Esophagus muscularis mucosa (tissue), 4 donors: ENCODE measurements at regions not wholly inside any gene's neighbourhood (a gene's known extent, or its start where the extent isn't known, plus 50 kb on each side); places are given as distances from the start of the nearest gene placed in this dataset.

ENCODE experiments used
- EP300 ChIP-seq: sonication (generic); formaldehyde crosslinking; IDR thresholded peaks from one replicate; pipeline ENCODE4 v1.6.1; 2017; ENCODE audit warnings: antibody characterized with exemption
- POLR2A ChIP-seq: fragments of 450-650 bp; IDR thresholded peaks from one replicate; pipeline ENCODE4 v1.6.1; 2017; ENCODE audit warnings: antibody characterized with exemption, moderate library complexity, mild to moderate bottlenecking, low read depth
- TF ChIP-seq, protein P1 (sequence below), 3 experiments: fragments of 200-600 bp in 2 of 3; fragments of 450-650 bp in 1 of 3; sonication (generic) in 2 of 3; IDR thresholded peaks; one replicate each; pipeline ENCODE4 v1.5.1; 2017 to 2019; ENCODE audit warnings: antibody characterized with exemption in 3 of 3, mild to moderate bottlenecking in 2 of 3, moderate library complexity in 1 of 3

DNA sequence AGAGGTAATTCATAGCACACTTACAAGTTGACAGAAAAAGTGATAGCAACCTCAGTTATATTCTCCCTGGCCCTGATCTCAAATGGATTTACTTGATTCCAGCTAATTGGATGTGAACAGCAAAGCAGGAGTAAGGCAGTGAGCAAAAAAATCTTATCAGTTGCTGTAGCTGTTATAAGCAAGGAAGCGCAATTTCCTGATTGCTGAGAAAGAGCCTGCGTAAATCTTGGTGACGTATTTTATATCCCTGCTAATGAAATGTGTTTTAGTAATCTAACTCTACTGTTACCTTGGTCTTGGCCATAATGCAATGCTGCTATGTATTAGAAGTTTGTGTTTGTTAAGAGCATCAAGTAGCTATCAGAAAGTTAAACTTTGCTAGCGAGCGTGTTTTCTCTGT is 661.2 kb upstream of the SEMA6A start:
- TF ChIP-seq POLR2A, result no peak
- TF ChIP-seq, protein P1, sequence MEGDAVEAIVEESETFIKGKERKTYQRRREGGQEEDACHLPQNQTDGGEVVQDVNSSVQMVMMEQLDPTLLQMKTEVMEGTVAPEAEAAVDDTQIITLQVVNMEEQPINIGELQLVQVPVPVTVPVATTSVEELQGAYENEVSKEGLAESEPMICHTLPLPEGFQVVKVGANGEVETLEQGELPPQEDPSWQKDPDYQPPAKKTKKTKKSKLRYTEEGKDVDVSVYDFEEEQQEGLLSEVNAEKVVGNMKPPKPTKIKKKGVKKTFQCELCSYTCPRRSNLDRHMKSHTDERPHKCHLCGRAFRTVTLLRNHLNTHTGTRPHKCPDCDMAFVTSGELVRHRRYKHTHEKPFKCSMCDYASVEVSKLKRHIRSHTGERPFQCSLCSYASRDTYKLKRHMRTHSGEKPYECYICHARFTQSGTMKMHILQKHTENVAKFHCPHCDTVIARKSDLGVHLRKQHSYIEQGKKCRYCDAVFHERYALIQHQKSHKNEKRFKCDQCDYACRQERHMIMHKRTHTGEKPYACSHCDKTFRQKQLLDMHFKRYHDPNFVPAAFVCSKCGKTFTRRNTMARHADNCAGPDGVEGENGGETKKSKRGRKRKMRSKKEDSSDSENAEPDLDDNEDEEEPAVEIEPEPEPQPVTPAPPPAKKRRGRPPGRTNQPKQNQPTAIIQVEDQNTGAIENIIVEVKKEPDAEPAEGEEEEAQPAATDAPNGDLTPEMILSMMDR (IDR thresholded peaks at IDR 0.05), result no peak
- no peak for TF ChIP-seq EP300
